A549 (cell line): ENCODE measurements at regions not wholly inside any gene's neighbourhood (a gene's known extent, or its start where the extent isn't known, plus 50 kb on each side); places are given as distances from the start of the nearest gene placed in this dataset.

Experiments used
- ATAC-seq, 2 experiments: fragments of 200-7000 bp in 1 of 2; fragments of >200 bp in 1 of 2; cut with Nextera tagmentation in 1 of 2; cut with Tn5 transposase in 1 of 2; 3 replicates each; pipeline versions ENCODE4 v1.8.0 to v1.9.1; 2018 to 2020; ENCODE audit warnings: mild to moderate bottlenecking in 1 of 2, moderate library complexity in 1 of 2
- CTCF ChIA-PET: fragments of 300-600 bp; sonication (Branson Sonifier 250); formaldehyde crosslinking; extraction: SDS; loops from one replicate; lab custom pipeline; 2021; ENCODE audit warnings: antibody characterized with exemption, inconsistent platforms; lab: Yijun Ruan, JAX
- POLR2A ChIA-PET: fragments of 350-600 bp; formaldehyde crosslinking; extraction: SDS; loops from one replicate; lab custom pipeline; 2021; ENCODE audit warnings: antibody characterized with exemption, inconsistent platforms; lab: Yijun Ruan, JAX
- DNase-seq, 2 experiments: peaks; one replicate each; pipeline versions ENCODE4 v3.0.0 to v3.0.0-alpha.2; 2011 to 2016; ENCODE audit warnings: low read depth in 1 of 2, low spot score in 1 of 2
- FAIRE-seq: peaks from 2 replicates; lab custom pipeline; 2011; peaks lifted over from hg19 to GRCh38; lab: Jason Lieb, UNC
- H3K27ac ChIP-seq, 2 experiments: fragments of >200 bp; sonication (Bioruptor Twin); formaldehyde crosslinking; 3 replicates each; pipeline ENCODE4 v1.5.1; 2016 to 2017
- H3K4me1 ChIP-seq: fragments of >200 bp; sonication (Bioruptor Twin); formaldehyde crosslinking; 3 replicates; pipeline ENCODE4 v1.6.1; 2016
- H3K4me2 ChIP-seq: fragments of >200 bp; sonication (Bioruptor Twin); formaldehyde crosslinking; 3 replicates; pipeline ENCODE4 v1.6.1; 2016
- H3K4me3 ChIP-seq: fragments of >200 bp; sonication (Bioruptor Twin); formaldehyde crosslinking; 3 replicates; pipeline ENCODE4 v1.5.1; 2016
- H3K9me3 ChIP-seq: fragments of >200 bp; sonication (Bioruptor Twin); formaldehyde crosslinking; 3 replicates; pipeline ENCODE4 v1.6.1; 2016
- ATOH8 ChIP-seq: fragments of 250-450 bp; sonication (Bioruptor Pico); IDR thresholded peaks from 2 replicates; pipeline ENCODE4 v1.5.0; 2020; ENCODE audit warnings: low read depth, mild to moderate bottlenecking, moderate library complexity
- CBX8 ChIP-seq: fragments of 200-600 bp; sonication (generic); IDR thresholded peaks from 2 replicates; pipeline ENCODE4 v1.6.1; 2016
- CEBPB ChIP-seq, 2 experiments: fragments of >200 bp in 1 of 2; sonication (Bioruptor Twin) in 1 of 2; formaldehyde crosslinking in 1 of 2; IDR thresholded peaks; 2 replicates each; pipeline ENCODE4 v1.6.1; 2012 to 2016
- CHD4 ChIP-seq: fragments of 200-600 bp; sonication (generic); IDR thresholded peaks from 2 replicates; pipeline ENCODE4 v1.6.1; 2016; ENCODE audit warnings: antibody characterized with exemption, mild to moderate bottlenecking, borderline replicate concordance
- CTCF ChIP-seq: fragments of >200 bp; sonication (Bioruptor Twin); formaldehyde crosslinking; IDR thresholded peaks from 3 replicates; pipeline ENCODE4 v1.5.1; 2016
- EHF ChIP-seq: fragments of 250-450 bp; sonication (Bioruptor Pico); IDR thresholded peaks from 2 replicates; pipeline ENCODE4 v1.5.0; 2020; ENCODE audit warnings: mild to moderate bottlenecking
- ESRRA ChIP-seq: fragments of 150-350 bp; IDR thresholded peaks from 2 replicates; pipeline ENCODE4 v1.6.1; 2014; ENCODE audit warnings: mild to moderate bottlenecking, low read length, borderline replicate concordance
- FOSB ChIP-seq: fragments of 250-450 bp; sonication (Bioruptor Pico); IDR thresholded peaks from 2 replicates; pipeline ENCODE4 v1.5.0; 2020; ENCODE audit warnings: mild to moderate bottlenecking, moderate library complexity
- FOXS1 ChIP-seq: fragments of 250-450 bp; sonication (Bioruptor Pico); IDR thresholded peaks from 2 replicates; pipeline ENCODE4 v1.5.0; 2020; ENCODE audit warnings: mild to moderate bottlenecking, moderate library complexity
- GATA3 ChIP-seq: IDR thresholded peaks from 2 replicates; pipeline ENCODE4 v1.6.1; 2012; ENCODE audit warnings: borderline replicate concordance
- HDAC2 ChIP-seq: fragments of 200-600 bp; sonication (generic); IDR thresholded peaks from 2 replicates; pipeline ENCODE4 v1.6.1; 2016
- HES2 ChIP-seq: fragments of >200 bp; sonication (Bioruptor Twin); formaldehyde crosslinking; IDR thresholded peaks from 2 replicates; pipeline ENCODE4 v1.6.1; 2016
- HOXA7 ChIP-seq: fragments of 250-450 bp; sonication (Bioruptor Pico); IDR thresholded peaks from 2 replicates; pipeline ENCODE4 v1.5.0; 2020; ENCODE audit warnings: mild to moderate bottlenecking, moderate library complexity
- HOXB5 ChIP-seq: fragments of 250-450 bp; sonication (Bioruptor Pico); IDR thresholded peaks from 2 replicates; pipeline ENCODE4 v1.5.0; 2020; ENCODE audit warnings: mild to moderate bottlenecking, moderate library complexity
- JUN ChIP-seq, 2 experiments: fragments of >200 bp; sonication (Bioruptor Twin); formaldehyde crosslinking; IDR thresholded peaks; 2 replicates in 1 of 2; 3 replicates in 1 of 2; pipeline ENCODE4 v1.6.1; 2016 to 2017
- MAFK ChIP-seq: fragments of 450-650 bp; IDR thresholded peaks from 2 replicates; pipeline ENCODE4 v1.6.1; 2014; ENCODE audit not compliant: partially characterized antibody
- MYC ChIP-seq: IDR thresholded peaks from 2 replicates; pipeline ENCODE4 v1.6.1; 2012; ENCODE audit warnings: mild to moderate bottlenecking, inconsistent platforms, low read length, improper control_type of control experiment, borderline replicate concordance
- PBX3 ChIP-seq: IDR thresholded peaks from 2 replicates; pipeline ENCODE4 v1.6.1; 2012
- POLR2A ChIP-seq: IDR thresholded peaks from 2 replicates; pipeline ENCODE4 v1.6.1; 2012; ENCODE audit warnings: mild to moderate bottlenecking, low read length
- REST ChIP-seq: fragments of 200-600 bp; sonication (generic); IDR thresholded peaks from 2 replicates; pipeline ENCODE4 v1.6.1; 2016; ENCODE audit warnings: antibody characterized with exemption, mild to moderate bottlenecking, moderate library complexity
- SREBF2 ChIP-seq: fragments of 450-650 bp; IDR thresholded peaks from 2 replicates; pipeline ENCODE4 v1.6.1; 2014; ENCODE audit warnings: mild to moderate bottlenecking, moderate library complexity
- TFCP2L1 ChIP-seq: fragments of 250-450 bp; sonication (Bioruptor Pico); IDR thresholded peaks from 2 replicates; pipeline ENCODE4 v1.5.0; 2021; ENCODE audit warnings: mild to moderate bottlenecking
- USF2 ChIP-seq: fragments of 450-650 bp; IDR thresholded peaks from 2 replicates; pipeline ENCODE4 v1.6.1; 2014; ENCODE audit warnings: antibody characterized with exemption
- ZC3H11A ChIP-seq: fragments of 450-650 bp; IDR thresholded peaks from 2 replicates; pipeline ENCODE4 v1.6.1; 2014; ENCODE audit warnings: antibody characterized with exemption, mild to moderate bottlenecking
- ZNF302 ChIP-seq: fragments of 250-450 bp; sonication (Bioruptor Pico); IDR thresholded peaks from 2 replicates; pipeline ENCODE4 v1.9.0; 2021; ENCODE audit warnings: inconsistent platforms, mild to moderate bottlenecking, moderate library complexity
- WGBS: methylation state at CpG from one replicate; pipeline ENCODE4 v1.1.6; 2017; ENCODE audit errors: missing lambda C conversion rate; 5-methylcytosine and 5-hydroxymethylcytosine counted together

- DNase-seq (no peak), ATAC-seq (no peak)
- 26% methylated on average over 4 of the region's 4 CpGs for WGBS
- Histone ChIP-seq H3K4me2 (no peak overlapping the region), H3K27ac (no peak overlapping the region), H3K9me3 (no peaks in the 10 kb centered on the region)
- TF ChIP-seq EHF (CRISPR knock-in tag), result no peak
- no peak for TF ChIP-seq MYC
- TF ChIP-seq PBX3, result no peak
- no peak for TF ChIP-seq SREBF2
- TF ChIP-seq ZC3H11A, result no peak
- no peak for TF ChIP-seq HOXB5 (CRISPR knock-in tag)
- no peak for TF ChIP-seq HES2
- TF ChIP-seq FOXS1, result no peak
- TF ChIP-seq MAFK, result no peak
- no peak for TF ChIP-seq HDAC2
- no peak for TF ChIP-seq ESRRA
- TF ChIP-seq TFCP2L1 (CRISPR knock-in tag), result no peak
- no peak for TF ChIP-seq REST
- TF ChIP-seq CTCF, result no peak
- no peak for TF ChIP-seq CHD4
- no peak for TF ChIP-seq POLR2A
- TF ChIP-seq JUN (IDR thresholded peaks at IDR 0.05), result no peak
- TF ChIP-seq, all 56 proteins: peak for 0
- Histone ChIP-seq H3K4me1 (no peaks in the 10 kb centered on the region), H3K4me3 (no peak overlapping the region)
- no peak for FAIRE-seq
- POLR2A ChIA-PET, result no interaction called here
- CTCF ChIA-PET, result no interaction called here
Observed at GRCh38 chr13:22425087-22425486, 754.2 kb downstream of the FGF9 start.

- FAIRE-seq, result no peak
- ChIA-PET POLR2A (no interaction called here), CTCF (no interaction called here)
- H3K4me3 ChIP-seq, result no peak overlapping the region
- no peak for TF ChIP-seq ATOH8 (CRISPR knock-in tag)
- no peak for TF ChIP-seq EHF (CRISPR knock-in tag)
- TF ChIP-seq CTCF, result no peak
- TF ChIP-seq CEBPB (IDR thresholded peaks at IDR 0.05), result no peak
- no peak for TF ChIP-seq CBX8
- no peak for TF ChIP-seq CHD4
- no peak for TF ChIP-seq JUN (IDR thresholded peaks at IDR 0.05)
- TF ChIP-seq GATA3, result no peak
- no peak for TF ChIP-seq SREBF2
- TF ChIP-seq ZNF302 (CRISPR knock-in tag), result no peak
- no peak for TF ChIP-seq USF2
- TF ChIP-seq MYC, result no peak
- no peak for TF ChIP-seq FOSB
- no peak for TF ChIP-seq HOXA7
- no peak for TF ChIP-seq TFCP2L1 (CRISPR knock-in tag)
- WGBS, result 47% methylated on average over 3 of the region's 3 CpGs
- no peak for DNase-seq
- no peaks in the 10 kb centered on the region for H3K9me3 ChIP-seq
- no peak overlapping the region for H3K27ac ChIP-seq
- H3K4me1 ChIP-seq, result no peaks in the 10 kb centered on the region
- H3K4me2 ChIP-seq, result no peak overlapping the region
- no peak for ATAC-seq
Observed at GRCh38 chr13:22427066-22427465, 753.7 kb upstream of the SGCG start.
